ENCODE measurements at regions not wholly inside any gene's neighbourhood (a gene's known extent, or its start where the extent isn't known, plus 50 kb on each side); places are given as distances from the start of the nearest gene placed in this dataset.

DNA sequence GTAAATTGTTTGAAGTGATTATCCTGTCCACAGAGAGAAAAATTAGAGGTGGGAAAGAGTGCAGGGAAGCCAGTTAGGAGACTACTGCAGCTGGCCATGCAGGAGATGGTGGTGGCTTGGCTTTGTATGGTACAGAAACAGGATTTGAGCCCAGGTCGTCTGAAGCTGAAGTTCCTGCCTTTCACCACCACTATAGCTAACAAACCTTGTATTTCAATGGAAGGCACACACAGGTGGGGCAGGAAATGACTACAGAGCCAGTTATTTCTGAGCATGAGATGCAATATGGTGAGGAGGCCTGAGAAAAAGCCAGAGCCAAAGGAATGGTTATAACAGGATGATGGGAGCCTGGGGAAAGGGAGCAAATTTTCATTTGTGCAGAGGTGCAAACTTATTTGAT, 103.9 kb downstream of the BTG1 start:
- Histone ChIP-seq H3K9me3 (ENCODE audit: control insufficient read depth in 4 of 4, low read length in 3 of 4) (no peaks in the 10 kb centered on the region), H3K4me1 (ENCODE audit: control insufficient read depth in 4 of 4, insufficient read depth in 4 of 4, low read length in 3 of 4) (no peaks in the 10 kb centered on the region), H3K27me3 (ENCODE audit: control insufficient read depth in 4 of 4, insufficient read depth in 4 of 4, low read length in 3 of 4) (no peaks in the 10 kb centered on the region), H3K36me3 (ENCODE audit: control insufficient read depth in 4 of 4, insufficient read depth in 3 of 4, low read depth in 1 of 4, low read length in 3 of 4) (no peaks in the 10 kb centered on the region), H3K27ac (ENCODE audit: low read depth in 1 of 2, low read length in 2 of 2) (no peak overlapping the region), H3K9ac (ENCODE audit: low read depth in 1 of 2, low read length in 2 of 2) (no peak overlapping the region), H3K4me3 (ENCODE audit: low read depth in 1 of 3, low read length in 3 of 3) (no peak overlapping the region)
- no peak for DNase-seq (ENCODE audit: low spot score)
- TF ChIP-seq RAD21 (IDR thresholded peaks at IDR 0.05) (no peak), HNF4A (conservative IDR thresholded peaks at IDR 0.05) (no peak), SP1 (IDR thresholded peaks at IDR 0.05) (no peak), FOXA2 (IDR thresholded peaks at IDR 0.05) (no peak), NR2F2 (IDR thresholded peaks at IDR 0.05) (no peak), RXRA (IDR thresholded peaks at IDR 0.05) (no peak), FOXA1 (IDR thresholded peaks at IDR 0.05) (no peak)
- TF ChIP-seq, protein P1, sequence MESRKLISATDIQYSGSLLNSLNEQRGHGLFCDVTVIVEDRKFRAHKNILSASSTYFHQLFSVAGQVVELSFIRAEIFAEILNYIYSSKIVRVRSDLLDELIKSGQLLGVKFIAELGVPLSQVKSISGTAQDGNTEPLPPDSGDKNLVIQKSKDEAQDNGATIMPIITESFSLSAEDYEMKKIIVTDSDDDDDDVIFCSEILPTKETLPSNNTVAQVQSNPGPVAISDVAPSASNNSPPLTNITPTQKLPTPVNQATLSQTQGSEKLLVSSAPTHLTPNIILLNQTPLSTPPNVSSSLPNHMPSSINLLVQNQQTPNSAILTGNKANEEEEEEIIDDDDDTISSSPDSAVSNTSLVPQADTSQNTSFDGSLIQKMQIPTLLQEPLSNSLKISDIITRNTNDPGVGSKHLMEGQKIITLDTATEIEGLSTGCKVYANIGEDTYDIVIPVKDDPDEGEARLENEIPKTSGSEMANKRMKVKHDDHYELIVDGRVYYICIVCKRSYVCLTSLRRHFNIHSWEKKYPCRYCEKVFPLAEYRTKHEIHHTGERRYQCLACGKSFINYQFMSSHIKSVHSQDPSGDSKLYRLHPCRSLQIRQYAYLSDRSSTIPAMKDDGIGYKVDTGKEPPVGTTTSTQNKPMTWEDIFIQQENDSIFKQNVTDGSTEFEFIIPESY (IDR thresholded peaks at IDR 0.05): no peak
- TF ChIP-seq, protein P2, sequence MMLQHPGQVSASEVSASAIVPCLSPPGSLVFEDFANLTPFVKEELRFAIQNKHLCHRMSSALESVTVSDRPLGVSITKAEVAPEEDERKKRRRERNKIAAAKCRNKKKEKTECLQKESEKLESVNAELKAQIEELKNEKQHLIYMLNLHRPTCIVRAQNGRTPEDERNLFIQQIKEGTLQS (IDR thresholded peaks at IDR 0.05): no peak
- TF ChIP-seq, protein P3, sequence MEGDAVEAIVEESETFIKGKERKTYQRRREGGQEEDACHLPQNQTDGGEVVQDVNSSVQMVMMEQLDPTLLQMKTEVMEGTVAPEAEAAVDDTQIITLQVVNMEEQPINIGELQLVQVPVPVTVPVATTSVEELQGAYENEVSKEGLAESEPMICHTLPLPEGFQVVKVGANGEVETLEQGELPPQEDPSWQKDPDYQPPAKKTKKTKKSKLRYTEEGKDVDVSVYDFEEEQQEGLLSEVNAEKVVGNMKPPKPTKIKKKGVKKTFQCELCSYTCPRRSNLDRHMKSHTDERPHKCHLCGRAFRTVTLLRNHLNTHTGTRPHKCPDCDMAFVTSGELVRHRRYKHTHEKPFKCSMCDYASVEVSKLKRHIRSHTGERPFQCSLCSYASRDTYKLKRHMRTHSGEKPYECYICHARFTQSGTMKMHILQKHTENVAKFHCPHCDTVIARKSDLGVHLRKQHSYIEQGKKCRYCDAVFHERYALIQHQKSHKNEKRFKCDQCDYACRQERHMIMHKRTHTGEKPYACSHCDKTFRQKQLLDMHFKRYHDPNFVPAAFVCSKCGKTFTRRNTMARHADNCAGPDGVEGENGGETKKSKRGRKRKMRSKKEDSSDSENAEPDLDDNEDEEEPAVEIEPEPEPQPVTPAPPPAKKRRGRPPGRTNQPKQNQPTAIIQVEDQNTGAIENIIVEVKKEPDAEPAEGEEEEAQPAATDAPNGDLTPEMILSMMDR (IDR thresholded peaks at IDR 0.05; ENCODE audit: low read depth, low read length, missing input control): no peak
- TF ChIP-seq, protein P4, sequence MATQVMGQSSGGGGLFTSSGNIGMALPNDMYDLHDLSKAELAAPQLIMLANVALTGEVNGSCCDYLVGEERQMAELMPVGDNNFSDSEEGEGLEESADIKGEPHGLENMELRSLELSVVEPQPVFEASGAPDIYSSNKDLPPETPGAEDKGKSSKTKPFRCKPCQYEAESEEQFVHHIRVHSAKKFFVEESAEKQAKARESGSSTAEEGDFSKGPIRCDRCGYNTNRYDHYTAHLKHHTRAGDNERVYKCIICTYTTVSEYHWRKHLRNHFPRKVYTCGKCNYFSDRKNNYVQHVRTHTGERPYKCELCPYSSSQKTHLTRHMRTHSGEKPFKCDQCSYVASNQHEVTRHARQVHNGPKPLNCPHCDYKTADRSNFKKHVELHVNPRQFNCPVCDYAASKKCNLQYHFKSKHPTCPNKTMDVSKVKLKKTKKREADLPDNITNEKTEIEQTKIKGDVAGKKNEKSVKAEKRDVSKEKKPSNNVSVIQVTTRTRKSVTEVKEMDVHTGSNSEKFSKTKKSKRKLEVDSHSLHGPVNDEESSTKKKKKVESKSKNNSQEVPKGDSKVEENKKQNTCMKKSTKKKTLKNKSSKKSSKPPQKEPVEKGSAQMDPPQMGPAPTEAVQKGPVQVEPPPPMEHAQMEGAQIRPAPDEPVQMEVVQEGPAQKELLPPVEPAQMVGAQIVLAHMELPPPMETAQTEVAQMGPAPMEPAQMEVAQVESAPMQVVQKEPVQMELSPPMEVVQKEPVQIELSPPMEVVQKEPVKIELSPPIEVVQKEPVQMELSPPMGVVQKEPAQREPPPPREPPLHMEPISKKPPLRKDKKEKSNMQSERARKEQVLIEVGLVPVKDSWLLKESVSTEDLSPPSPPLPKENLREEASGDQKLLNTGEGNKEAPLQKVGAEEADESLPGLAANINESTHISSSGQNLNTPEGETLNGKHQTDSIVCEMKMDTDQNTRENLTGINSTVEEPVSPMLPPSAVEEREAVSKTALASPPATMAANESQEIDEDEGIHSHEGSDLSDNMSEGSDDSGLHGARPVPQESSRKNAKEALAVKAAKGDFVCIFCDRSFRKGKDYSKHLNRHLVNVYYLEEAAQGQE (IDR thresholded peaks at IDR 0.05): no peak
- WGBS: 58% methylated on average over 1 of the region's 1 CpG

DNA sequence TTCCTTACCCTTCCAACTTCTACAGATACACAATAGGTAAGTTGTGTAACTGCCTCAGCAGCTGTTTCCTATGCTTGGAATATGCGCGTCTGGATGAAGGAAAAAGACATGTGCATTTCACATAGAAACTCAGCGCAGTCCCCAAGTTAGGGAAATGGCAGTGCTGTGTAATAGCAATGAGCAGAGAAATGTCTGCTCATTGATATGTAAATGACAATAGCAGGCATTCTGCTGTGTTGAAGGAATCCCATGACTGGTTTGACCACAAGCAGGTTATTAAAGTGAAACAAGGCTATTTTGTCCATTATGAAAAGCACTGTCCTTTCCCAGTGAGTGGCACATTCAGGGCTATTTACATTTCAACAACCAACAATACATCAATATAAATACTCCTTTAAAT, 106.6 kb downstream of the BTG1 start:
- WGBS: 94% methylated on average over 3 of the region's 3 CpGs
- H3K9me3 ChIP-seq (ENCODE audit: control insufficient read depth in 4 of 4, low read length in 3 of 4): no peaks in the 10 kb centered on the region
- H3K4me3 ChIP-seq (ENCODE audit: low read depth in 1 of 3, low read length in 3 of 3): no peak overlapping the region
- no peaks in the 10 kb centered on the region for H3K27me3 ChIP-seq (ENCODE audit: control insufficient read depth in 4 of 4, insufficient read depth in 4 of 4, low read length in 3 of 4)
- H3K36me3 ChIP-seq (ENCODE audit: control insufficient read depth in 4 of 4, insufficient read depth in 3 of 4, low read depth in 1 of 4, low read length in 3 of 4): no peaks in the 10 kb centered on the region
- H3K4me1 ChIP-seq (ENCODE audit: control insufficient read depth in 4 of 4, insufficient read depth in 4 of 4, low read length in 3 of 4): peaks cover 0 to 14% (median 6%) of the 10 kb centered on the region in 4 donors
- no peak for TF ChIP-seq YY1 (IDR thresholded peaks at IDR 0.05)
- TF ChIP-seq EGR1 (IDR thresholded peaks at IDR 0.05; ENCODE audit: low read depth in 2 of 2): no peak
- TF ChIP-seq FOXA2 (IDR thresholded peaks at IDR 0.05): no peak
- TF ChIP-seq, protein P4 (IDR thresholded peaks at IDR 0.05): no peak
- TF ChIP-seq FOXA1 (IDR thresholded peaks at IDR 0.05): no peak
- no peak for TF ChIP-seq GABPA (IDR thresholded peaks at IDR 0.05 in 1 of 2, conservative IDR thresholded peaks at IDR 0.05 in 1 of 2)
- TF ChIP-seq RAD21 (IDR thresholded peaks at IDR 0.05): no peak
- TF ChIP-seq, protein P2 (IDR thresholded peaks at IDR 0.05): no peak
- no peak overlapping the region for H3K27ac ChIP-seq (ENCODE audit: low read depth in 1 of 2, low read length in 2 of 2)
- no peak for DNase-seq (ENCODE audit: low spot score)
- no peak overlapping the region for H3K9ac ChIP-seq (ENCODE audit: low read depth in 1 of 2, low read length in 2 of 2)

Measured in liver (tissue), 8 donors.